ENCODE measurements at regions not wholly inside any gene's neighbourhood (a gene's known extent, or its start where the extent isn't known, plus 50 kb on each side); places are given as distances from the start of the nearest gene placed in this dataset.

DNA sequence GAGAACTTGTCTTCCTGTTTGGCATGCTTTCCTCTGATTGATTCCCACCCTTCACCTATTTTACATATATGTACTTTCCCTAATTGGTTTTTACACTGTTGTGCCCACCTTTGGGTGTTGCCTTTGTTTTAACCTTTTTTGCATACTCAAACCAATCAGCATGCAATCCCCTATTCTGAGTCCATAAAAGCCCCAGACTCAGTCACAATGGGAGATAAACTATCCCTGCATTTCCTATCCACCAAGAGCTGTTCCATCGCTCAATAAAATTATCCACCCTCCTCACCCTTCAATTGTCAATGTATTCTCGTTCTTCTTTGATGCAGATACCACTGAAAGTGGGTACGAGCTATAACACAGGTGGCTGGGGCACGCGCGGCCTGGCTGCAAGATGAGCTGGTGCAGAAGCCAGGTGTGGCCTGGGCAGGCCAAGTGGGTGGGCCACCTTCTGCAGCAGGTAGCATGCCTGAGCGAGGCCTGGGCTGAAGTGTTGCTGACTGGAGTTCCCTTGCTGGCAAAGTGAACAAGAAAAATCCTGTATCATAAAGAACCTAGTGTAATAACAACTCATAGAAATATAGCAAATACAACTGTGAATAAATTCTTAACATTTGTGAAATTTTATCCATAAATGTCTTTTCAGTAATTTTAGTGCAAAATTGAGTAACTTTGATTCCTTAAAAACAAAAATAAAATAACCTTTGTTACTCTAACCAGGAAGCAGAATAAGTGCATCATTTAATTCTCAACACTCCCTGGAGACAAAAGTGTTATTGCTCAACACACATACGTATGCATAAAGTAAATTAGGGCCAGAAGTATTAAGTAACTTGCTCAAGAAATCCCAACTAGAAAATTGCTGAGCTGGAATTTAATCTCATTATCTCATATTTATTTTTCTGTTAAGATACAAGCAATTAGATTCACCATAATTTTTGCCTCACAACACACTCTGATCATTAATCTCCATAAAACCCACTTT lies 685.3 kb upstream of the EDIL3 start:
- no peak for TF ChIP-seq YY1 (IDR thresholded peaks at IDR 0.05)
- no peak for TF ChIP-seq RAD21 (IDR thresholded peaks at IDR 0.05)
- TF ChIP-seq, protein P1, sequence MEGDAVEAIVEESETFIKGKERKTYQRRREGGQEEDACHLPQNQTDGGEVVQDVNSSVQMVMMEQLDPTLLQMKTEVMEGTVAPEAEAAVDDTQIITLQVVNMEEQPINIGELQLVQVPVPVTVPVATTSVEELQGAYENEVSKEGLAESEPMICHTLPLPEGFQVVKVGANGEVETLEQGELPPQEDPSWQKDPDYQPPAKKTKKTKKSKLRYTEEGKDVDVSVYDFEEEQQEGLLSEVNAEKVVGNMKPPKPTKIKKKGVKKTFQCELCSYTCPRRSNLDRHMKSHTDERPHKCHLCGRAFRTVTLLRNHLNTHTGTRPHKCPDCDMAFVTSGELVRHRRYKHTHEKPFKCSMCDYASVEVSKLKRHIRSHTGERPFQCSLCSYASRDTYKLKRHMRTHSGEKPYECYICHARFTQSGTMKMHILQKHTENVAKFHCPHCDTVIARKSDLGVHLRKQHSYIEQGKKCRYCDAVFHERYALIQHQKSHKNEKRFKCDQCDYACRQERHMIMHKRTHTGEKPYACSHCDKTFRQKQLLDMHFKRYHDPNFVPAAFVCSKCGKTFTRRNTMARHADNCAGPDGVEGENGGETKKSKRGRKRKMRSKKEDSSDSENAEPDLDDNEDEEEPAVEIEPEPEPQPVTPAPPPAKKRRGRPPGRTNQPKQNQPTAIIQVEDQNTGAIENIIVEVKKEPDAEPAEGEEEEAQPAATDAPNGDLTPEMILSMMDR (IDR thresholded peaks at IDR 0.05; ENCODE audit: low read depth, low read length, missing input control): no peak
- TF ChIP-seq GABPA (IDR thresholded peaks at IDR 0.05 in 1 of 2, conservative IDR thresholded peaks at IDR 0.05 in 1 of 2): no peak

All from liver (tissue), 3 donors.